DND-41 (cell line): ENCODE measurements at regions not wholly inside any gene's neighbourhood (a gene's known extent, or its start where the extent isn't known, plus 50 kb on each side); places are given as distances from the start of the nearest gene placed in this dataset.

Experiments
- ATAC-seq: fragments of 200-7000 bp; cut with Tn5 transposase; 3 replicates; pipeline ENCODE4 v1.9.1; 2021; ENCODE audit warnings: low read depth; ENCODE audit not compliant: insufficient read depth
- DNase-seq: peaks from one replicate; pipeline ENCODE4 v3.0.0-alpha.2; 2020
- H2AFZ ChIP-seq: 2 replicates; pipeline ENCODE4 v1.6.0; 2012; ENCODE audit warnings: low read depth, low read length
- H3K27ac ChIP-seq: 2 replicates; pipeline ENCODE4 v1.5.1; 2012; ENCODE audit warnings: low read length, inconsistent platforms
- H3K27me3 ChIP-seq: fragments of 200-600 bp; sonication (generic); 2 replicates; pipeline ENCODE4 v1.6.0; 2012; ENCODE audit warnings: low read length, mild to moderate bottlenecking, inconsistent platforms; ENCODE audit not compliant: insufficient read depth, poor library complexity
- H3K36me3 ChIP-seq: 2 replicates; pipeline ENCODE4 v1.5.1; 2012; ENCODE audit warnings: low read length, inconsistent platforms; ENCODE audit not compliant: insufficient read depth
- H3K4me1 ChIP-seq: 2 replicates; pipeline ENCODE4 v1.5.1; 2012; ENCODE audit warnings: mild to moderate bottlenecking, low read length; ENCODE audit not compliant: insufficient read depth
- H3K4me2 ChIP-seq: 2 replicates; pipeline ENCODE4 v1.6.0; 2012; ENCODE audit warnings: mild to moderate bottlenecking, moderate library complexity, low read length, inconsistent platforms; ENCODE audit not compliant: insufficient read depth
- H3K4me3 ChIP-seq, 2 experiments: fragments of 200-600 bp in 1 of 2; shearing (Covaris generic) in 1 of 2; 2 replicates each; pipeline ENCODE4 v1.5.1; 2012 to 2016; ENCODE audit warnings: inconsistent platforms in 2 of 2, low read length in 2 of 2, mild to moderate bottlenecking in 2 of 2, low read depth in 1 of 2, moderate library complexity in 1 of 2
- H3K79me2 ChIP-seq: 2 replicates; pipeline ENCODE4 v1.6.0; 2012; ENCODE audit warnings: low read length, inconsistent platforms; ENCODE audit not compliant: insufficient read depth
- H3K9ac ChIP-seq: 2 replicates; pipeline ENCODE4 v1.6.0; 2012; ENCODE audit warnings: low read depth, mild to moderate bottlenecking, inconsistent platforms, low read length, moderate library complexity
- H3K9me3 ChIP-seq: 2 replicates; pipeline ENCODE4 v1.5.1; 2012; ENCODE audit warnings: low read length, moderate library complexity, mild to moderate bottlenecking, inconsistent platforms; ENCODE audit not compliant: insufficient read depth, severe bottlenecking
- H4K20me1 ChIP-seq: 2 replicates; pipeline ENCODE4 v1.6.0; 2012; ENCODE audit warnings: low read length; ENCODE audit not compliant: insufficient read depth
- CTCF ChIP-seq: IDR thresholded peaks from 2 replicates; pipeline ENCODE4 v1.5.1; 2012; ENCODE audit warnings: borderline replicate concordance, low read length, moderate library complexity, mild to moderate bottlenecking; ENCODE audit not compliant: poor library complexity, severe bottlenecking; ENCODE audit errors: extremely low read depth
- EZH2 ChIP-seq: IDR thresholded peaks from 3 replicates; pipeline ENCODE4 v1.6.1; 2012; ENCODE audit warnings: borderline replicate concordance, low read depth, mild to moderate bottlenecking, moderate library complexity, low read length, inconsistent platforms; ENCODE audit not compliant: severe bottlenecking

GRCh38 chr2:187118331-187119099 lies 269.5 kb upstream of the ZSWIM2 start:
- H3K4me1 ChIP-seq, result no peaks in the 10 kb centered on the region
- DNase-seq, result no peak
- no peak overlapping the region for H3K27ac ChIP-seq
- H3K9ac ChIP-seq, result no peak overlapping the region
- TF ChIP-seq CTCF, result no peak
- ATAC-seq, result no peak
- H3K79me2 ChIP-seq, result no peaks in the 10 kb centered on the region
- no peaks in the 10 kb centered on the region for H3K36me3 ChIP-seq
- no peak overlapping the region for H3K4me2 ChIP-seq
- no peaks in the 10 kb centered on the region for H3K9me3 ChIP-seq
- no peaks in the 10 kb centered on the region for H3K27me3 ChIP-seq
- no peak overlapping the region for H2AFZ ChIP-seq
- H4K20me1 ChIP-seq, result no peaks in the 10 kb centered on the region; the same call in 1 of the 2 replicates
- no peak overlapping the region for H3K4me3 ChIP-seq

- no peaks in the 10 kb centered on the region for H3K79me2 ChIP-seq
- H3K9ac ChIP-seq, result no peak overlapping the region
- no peak overlapping the region for H2AFZ ChIP-seq
- DNase-seq (no peak), ATAC-seq (no peak)
- no peak overlapping the region for H3K4me2 ChIP-seq
- no peaks in the 10 kb centered on the region; the same call in 1 of the 2 replicates for H4K20me1 ChIP-seq
- H3K27me3 ChIP-seq, result no peaks in the 10 kb centered on the region
- no peak overlapping the region for H3K4me3 ChIP-seq
- TF ChIP-seq CTCF (no peak), EZH2 (no peak)
- H3K9me3 ChIP-seq, result no peaks in the 10 kb centered on the region
- no peaks in the 10 kb centered on the region for H3K36me3 ChIP-seq
- H3K27ac ChIP-seq, result no peak overlapping the region
- no peaks in the 10 kb centered on the region for H3K4me1 ChIP-seq
Observed at GRCh38 chr2:187117483-187117882, 268.5 kb upstream of the ZSWIM2 start.

- H3K4me2 ChIP-seq, result no peak overlapping the region
- no peaks in the 10 kb centered on the region for H3K79me2 ChIP-seq
- ATAC-seq (no peak), DNase-seq (no peak)
- no peak overlapping the region for H3K9ac ChIP-seq
- H3K4me3 ChIP-seq, result no peak overlapping the region
- no peaks in the 10 kb centered on the region for H3K27me3 ChIP-seq
- H4K20me1 ChIP-seq, result no peaks in the 10 kb centered on the region; the same call in 1 of the 2 replicates
- H3K27ac ChIP-seq, result no peak overlapping the region
- H3K4me1 ChIP-seq, result no peaks in the 10 kb centered on the region
- TF ChIP-seq CTCF, result no peak
- no peak for TF ChIP-seq EZH2
- H3K9me3 ChIP-seq, result no peaks in the 10 kb centered on the region
- no peaks in the 10 kb centered on the region for H3K36me3 ChIP-seq
- H2AFZ ChIP-seq, result no peak overlapping the region
Observed at GRCh38 chr2:187115627-187116026, 266.7 kb upstream of the ZSWIM2 start.
